ENCODE measurements at regions not wholly inside any gene's neighbourhood (a gene's known extent, or its start where the extent isn't known, plus 50 kb on each side); places are given as distances from the start of the nearest gene placed in this dataset.

DNA sequence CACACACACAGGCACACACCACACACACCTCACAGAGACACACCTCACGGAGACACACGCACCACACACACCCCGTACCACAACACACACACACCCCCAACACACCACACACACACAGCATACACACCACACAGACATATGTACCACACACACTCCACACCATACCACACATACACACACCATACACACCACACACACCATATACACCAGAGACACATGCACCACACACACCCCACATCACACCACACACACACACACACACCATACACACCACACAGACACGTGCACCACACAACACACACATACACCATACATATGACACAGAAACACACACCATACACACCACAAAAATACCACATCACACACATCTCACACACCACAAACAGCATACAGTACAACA lies 850.7 kb downstream of the RNF144A start:
- TF ChIP-seq EZH2 (IDR thresholded peaks at IDR 0.05; ENCODE audit: borderline replicate concordance, insufficient read depth, low read length, poor library complexity, severe bottlenecking) (no peak), SMC3 (conservative IDR thresholded peaks at IDR 0.05; ENCODE audit: poor library complexity) (no peak), POLR2AphosphoS5 (IDR thresholded peaks at IDR 0.05) (no peak), TAF1 (IDR thresholded peaks at IDR 0.05; ENCODE audit: low read depth) (no peak), RAD21 (conservative IDR thresholded peaks at IDR 0.05) (no peak), MXI1 (conservative IDR thresholded peaks at IDR 0.05; ENCODE audit: poor library complexity, severe bottlenecking) (no peak), EP300 (conservative IDR thresholded peaks at IDR 0.05; ENCODE audit: poor library complexity, severe bottlenecking) (no peak)
- TF ChIP-seq, protein P1, sequence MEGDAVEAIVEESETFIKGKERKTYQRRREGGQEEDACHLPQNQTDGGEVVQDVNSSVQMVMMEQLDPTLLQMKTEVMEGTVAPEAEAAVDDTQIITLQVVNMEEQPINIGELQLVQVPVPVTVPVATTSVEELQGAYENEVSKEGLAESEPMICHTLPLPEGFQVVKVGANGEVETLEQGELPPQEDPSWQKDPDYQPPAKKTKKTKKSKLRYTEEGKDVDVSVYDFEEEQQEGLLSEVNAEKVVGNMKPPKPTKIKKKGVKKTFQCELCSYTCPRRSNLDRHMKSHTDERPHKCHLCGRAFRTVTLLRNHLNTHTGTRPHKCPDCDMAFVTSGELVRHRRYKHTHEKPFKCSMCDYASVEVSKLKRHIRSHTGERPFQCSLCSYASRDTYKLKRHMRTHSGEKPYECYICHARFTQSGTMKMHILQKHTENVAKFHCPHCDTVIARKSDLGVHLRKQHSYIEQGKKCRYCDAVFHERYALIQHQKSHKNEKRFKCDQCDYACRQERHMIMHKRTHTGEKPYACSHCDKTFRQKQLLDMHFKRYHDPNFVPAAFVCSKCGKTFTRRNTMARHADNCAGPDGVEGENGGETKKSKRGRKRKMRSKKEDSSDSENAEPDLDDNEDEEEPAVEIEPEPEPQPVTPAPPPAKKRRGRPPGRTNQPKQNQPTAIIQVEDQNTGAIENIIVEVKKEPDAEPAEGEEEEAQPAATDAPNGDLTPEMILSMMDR (IDR thresholded peaks at IDR 0.05; ENCODE audit: poor library complexity, severe bottlenecking): no peak
- TF ChIP-seq, protein P2, sequence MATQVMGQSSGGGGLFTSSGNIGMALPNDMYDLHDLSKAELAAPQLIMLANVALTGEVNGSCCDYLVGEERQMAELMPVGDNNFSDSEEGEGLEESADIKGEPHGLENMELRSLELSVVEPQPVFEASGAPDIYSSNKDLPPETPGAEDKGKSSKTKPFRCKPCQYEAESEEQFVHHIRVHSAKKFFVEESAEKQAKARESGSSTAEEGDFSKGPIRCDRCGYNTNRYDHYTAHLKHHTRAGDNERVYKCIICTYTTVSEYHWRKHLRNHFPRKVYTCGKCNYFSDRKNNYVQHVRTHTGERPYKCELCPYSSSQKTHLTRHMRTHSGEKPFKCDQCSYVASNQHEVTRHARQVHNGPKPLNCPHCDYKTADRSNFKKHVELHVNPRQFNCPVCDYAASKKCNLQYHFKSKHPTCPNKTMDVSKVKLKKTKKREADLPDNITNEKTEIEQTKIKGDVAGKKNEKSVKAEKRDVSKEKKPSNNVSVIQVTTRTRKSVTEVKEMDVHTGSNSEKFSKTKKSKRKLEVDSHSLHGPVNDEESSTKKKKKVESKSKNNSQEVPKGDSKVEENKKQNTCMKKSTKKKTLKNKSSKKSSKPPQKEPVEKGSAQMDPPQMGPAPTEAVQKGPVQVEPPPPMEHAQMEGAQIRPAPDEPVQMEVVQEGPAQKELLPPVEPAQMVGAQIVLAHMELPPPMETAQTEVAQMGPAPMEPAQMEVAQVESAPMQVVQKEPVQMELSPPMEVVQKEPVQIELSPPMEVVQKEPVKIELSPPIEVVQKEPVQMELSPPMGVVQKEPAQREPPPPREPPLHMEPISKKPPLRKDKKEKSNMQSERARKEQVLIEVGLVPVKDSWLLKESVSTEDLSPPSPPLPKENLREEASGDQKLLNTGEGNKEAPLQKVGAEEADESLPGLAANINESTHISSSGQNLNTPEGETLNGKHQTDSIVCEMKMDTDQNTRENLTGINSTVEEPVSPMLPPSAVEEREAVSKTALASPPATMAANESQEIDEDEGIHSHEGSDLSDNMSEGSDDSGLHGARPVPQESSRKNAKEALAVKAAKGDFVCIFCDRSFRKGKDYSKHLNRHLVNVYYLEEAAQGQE (IDR thresholded peaks at IDR 0.05; ENCODE audit: borderline replicate concordance): no peak

All from neural cell (in vitro differentiated cells).